ENCODE measurements at regions not wholly inside any gene's neighbourhood (a gene's known extent, or its start where the extent isn't known, plus 50 kb on each side); places are given as distances from the start of the nearest gene placed in this dataset.
"Not testable (repeated sequence)": the region's sequence is repeated elsewhere in the genome, so short reads cannot be mapped to it uniquely, and the experiment has no call there.

GRCh38 chr11:28966951-28967350 is 858.8 kb downstream of the METTL15 start:
- DNase-seq: no peak

GRCh38 chr11:28965819-28966218 is 857.6 kb downstream of the METTL15 start:
- no peak for DNase-seq

- DNase-seq: no peak
Observed at GRCh38 chr11:28964811-28965210, 856.6 kb downstream of the METTL15 start.

GRCh38 chr11:28963187-28963586 is 855.0 kb downstream of the METTL15 start:
- DNase-seq: no peak

GRCh38 chr11:28962502-28962901 is 854.3 kb downstream of the METTL15 start:
- no peak for DNase-seq

GRCh38 chr11:28961726-28962125 is 853.5 kb downstream of the METTL15 start:
- no peak for DNase-seq

- no peak for DNase-seq
Observed at GRCh38 chr11:28956446-28956845, 848.3 kb downstream of the METTL15 start.

- no peak for DNase-seq
Observed at GRCh38 chr11:28951191-28951590, 843.0 kb downstream of the METTL15 start.

GRCh38 chr11:28939381-28939780 is 831.2 kb downstream of the METTL15 start:
- DNase-seq: no peak

GRCh38 chr11:28938091-28938490 is 829.9 kb downstream of the METTL15 start:
- no peak for DNase-seq

GRCh38 chr11:28932940-28933339 is 824.8 kb downstream of the METTL15 start:
- DNase-seq: no peak

- no peak for DNase-seq
Observed at GRCh38 chr11:28924004-28924403, 815.8 kb downstream of the METTL15 start.

- DNase-seq: no peak
Observed at GRCh38 chr11:28922386-28922981, 814.3 kb downstream of the METTL15 start.

GRCh38 chr11:28919194-28919593 is 811.0 kb downstream of the METTL15 start:
- no peak for DNase-seq

GRCh38 chr11:28913883-28914282 is 805.7 kb downstream of the METTL15 start:
- no peak for DNase-seq

GRCh38 chr11:28911829-28912228 is 803.6 kb downstream of the METTL15 start:
- DNase-seq: no peak

- DNase-seq: no peak
Observed at GRCh38 chr11:28910926-28911325, 802.7 kb downstream of the METTL15 start.

GRCh38 chr11:28903716-28904115 is 795.5 kb downstream of the METTL15 start:
- DNase-seq: no peak

GRCh38 chr11:28900427-28900826 is 792.2 kb downstream of the METTL15 start:
- no peak for DNase-seq

- no peak for DNase-seq
Observed at GRCh38 chr11:28899706-28900105, 791.5 kb downstream of the METTL15 start.

GRCh38 chr11:28890601-28891040 is 782.4 kb downstream of the METTL15 start:
- not testable (repeated sequence) for DNase-seq

GRCh38 chr11:28887681-28888080 is 779.5 kb downstream of the METTL15 start:
- no peak for DNase-seq

GRCh38 chr11:28879869-28880268 is 771.7 kb downstream of the METTL15 start:
- DNase-seq: no peak

GRCh38 chr11:28878025-28878424 is 769.8 kb downstream of the METTL15 start:
- no peak for DNase-seq

- DNase-seq: no peak
Observed at GRCh38 chr11:28877340-28877739, 769.2 kb downstream of the METTL15 start.
